K562 (cell line): ENCODE measurements at regions not wholly inside any gene's neighbourhood (a gene's known extent, or its start where the extent isn't known, plus 50 kb on each side); places are given as distances from the start of the nearest gene placed in this dataset.

Source experiments
- ATAC-seq: fragments of 200-7000 bp; cut with Tn5 transposase; 3 replicates; pipeline ENCODE4 v1.9.1; 2020; ENCODE audit warnings: moderate library complexity
- BruUV-seq: library from RNA; stranded (reverse); fragments of 400-500 nt; replicated peaks from 2 replicates; lab custom pipeline; 2021; lab: Mats Ljungman, UMichigan
- CTCF ChIA-PET: fragments of 300-600 bp; formaldehyde crosslinking; extraction: SDS; loops from one replicate; lab custom pipeline; 2021; ENCODE audit warnings: low intra/inter-chr PET ratio; lab: Yijun Ruan, JAX
- POLR2A ChIA-PET: fragments of 300-600, 350-650 bp; sonication (Branson Sonifier 250); formaldehyde crosslinking; extraction: SDS; loops from one replicate; lab custom pipeline; 2021; ENCODE audit warnings: antibody characterized with exemption, inconsistent platforms; lab: Yijun Ruan, JAX
- DNase-seq, 4 experiments: peaks; one replicate each; pipeline versions ENCODE4 v3.0.0 to v3.0.0-alpha.2; 2011 to 2018; ENCODE audit warnings: low spot score in 3 of 4, mixed read lengths in 3 of 4; ENCODE audit errors: extremely low read depth in 1 of 4
- FAIRE-seq: peaks from 2 replicates; lab custom pipeline; 2011; peaks lifted over from hg19 to GRCh38; lab: Jason Lieb, UNC
- H2AFZ ChIP-seq: 2 replicates; pipeline ENCODE4 v1.6.0; 2011; ENCODE audit warnings: low read depth, low read length, control low read depth, inconsistent platforms
- H3K27ac ChIP-seq: fragments of 200-600 bp; 3 replicates; pipeline ENCODE4 v1.8.0; 2011; ENCODE audit warnings: low read depth, mild to moderate bottlenecking, control low read depth, inconsistent platforms, low read length, moderate library complexity, mixed read lengths; ENCODE audit errors: extremely low read depth
- H3K27me3 ChIP-seq, 2 experiments: fragments of 300-600 bp in 1 of 2; 2 replicates in 1 of 2; 3 replicates in 1 of 2; pipeline versions ENCODE4 v1.6.0 to v1.8.0; 2011; ENCODE audit warnings: inconsistent platforms in 2 of 2, low read length in 2 of 2, mild to moderate bottlenecking in 1 of 2, mixed read lengths in 1 of 2, moderate library complexity in 1 of 2; ENCODE audit not compliant: control insufficient read depth in 2 of 2, insufficient read depth in 2 of 2
- H3K36me3 ChIP-seq: fragments of 300-600 bp; 3 replicates; pipeline ENCODE4 v1.8.0; 2011; ENCODE audit warnings: mild to moderate bottlenecking, low read length, inconsistent platforms; ENCODE audit not compliant: control insufficient read depth, insufficient read depth
- H3K4me1 ChIP-seq, 2 experiments: fragments of 200-600 bp in 1 of 2; replicated peaks in 1 of 2; 2 replicates in 1 of 2; 3 replicates in 1 of 2; pipeline versions ENCODE4 v1.5.1 to v1.8.0; 2011; ENCODE audit warnings: inconsistent platforms in 2 of 2, low read length in 2 of 2, mild to moderate bottlenecking in 1 of 2, mixed read lengths in 1 of 2, moderate library complexity in 1 of 2; ENCODE audit not compliant: control insufficient read depth in 2 of 2, insufficient read depth in 2 of 2
- H3K4me2 ChIP-seq: 2 replicates; pipeline ENCODE4 v1.6.1; 2011; ENCODE audit warnings: low read length, control low read depth, inconsistent platforms, mixed read lengths; ENCODE audit not compliant: insufficient read depth
- H3K4me3 ChIP-seq: fragments of 200-600 bp; sonication (generic), shearing (Covaris generic); 2 replicates; pipeline ENCODE4 v1.5.1; 2016; ENCODE audit warnings: control low read depth, inconsistent platforms
- H3K79me2 ChIP-seq: fragments of 200-600 bp; 3 replicates; pipeline ENCODE4 v1.8.0; 2011; ENCODE audit warnings: low read length, inconsistent platforms; ENCODE audit not compliant: control insufficient read depth, insufficient read depth
- H3K9ac ChIP-seq, 2 experiments: 2 replicates each; pipeline versions ENCODE4 v1.6.0 to v1.6.1; 2011; ENCODE audit warnings: low read depth in 2 of 2, low read length in 2 of 2, control low read depth in 1 of 2, inconsistent platforms in 1 of 2, mild to moderate bottlenecking in 1 of 2, mixed read lengths in 1 of 2; ENCODE audit not compliant: insufficient read depth in 1 of 2
- H3K9me1 ChIP-seq: one replicate; pipeline ENCODE4 v1.6.0; 2011; ENCODE audit warnings: inconsistent platforms, mild to moderate bottlenecking, low read length, moderate library complexity; ENCODE audit not compliant: control insufficient read depth, insufficient read depth
- H3K9me3 ChIP-seq: replicated peaks from 2 replicates; pipeline ENCODE4 v1.5.1; 2011; ENCODE audit warnings: low read depth, low read length, inconsistent platforms; ENCODE audit not compliant: control insufficient read depth, insufficient read depth
- H4K20me1 ChIP-seq: replicated peaks from 2 replicates; pipeline ENCODE4 v1.6.1; 2011; ENCODE audit warnings: low read length, inconsistent platforms, mixed read lengths; ENCODE audit not compliant: control insufficient read depth, insufficient read depth
- BMI1 ChIP-seq: fragments of 150-350 bp; IDR thresholded peaks from 2 replicates; pipeline ENCODE4 v1.6.1; 2014; ENCODE audit warnings: low read length
- ETV6 ChIP-seq, 3 experiments: fragments of 150-350 bp in 1 of 3; sonication (generic) in 1 of 3; formaldehyde crosslinking in 1 of 3; IDR thresholded peaks; 2 replicates each; pipeline versions ENCODE4 v1.6.1 to v1.8.0; 2014 to 2022; ENCODE audit warnings: borderline replicate concordance in 2 of 3, low read depth in 2 of 3, antibody characterized with exemption in 1 of 3, low read length in 1 of 3, mild to moderate bottlenecking in 1 of 3, missing genetic modification reagents in 1 of 3
- HDGF ChIP-seq: fragments of 450-650 bp; IDR thresholded peaks from 2 replicates; pipeline ENCODE4 v1.6.1; 2016
- ILK ChIP-seq: fragments of 450-650 bp; IDR thresholded peaks from 2 replicates; pipeline ENCODE4 v1.6.1; 2016; ENCODE audit warnings: missing genetic modification characterization, low read depth, mild to moderate bottlenecking, missing compliant biosample characterization, moderate library complexity, borderline replicate concordance
- IRF2 ChIP-seq: sonication (generic); formaldehyde crosslinking; IDR thresholded peaks from 2 replicates; pipeline ENCODE4 v1.8.1; 2022; ENCODE audit warnings: mild to moderate bottlenecking, missing genetic modification reagents
- MTA1 ChIP-seq: fragments of 450-650 bp; IDR thresholded peaks from 2 replicates; pipeline ENCODE4 v1.6.1; 2017; ENCODE audit warnings: borderline replicate concordance
- MTA2 ChIP-seq: fragments of 450-650 bp; IDR thresholded peaks from 2 replicates; pipeline ENCODE4 v1.6.1; 2016; ENCODE audit warnings: low read depth
- PYGO2 ChIP-seq: fragments of 450-650 bp; IDR thresholded peaks from 2 replicates; pipeline ENCODE4 v1.6.1; 2016; ENCODE audit warnings: mild to moderate bottlenecking, missing genetic modification characterization, moderate library complexity, missing compliant biosample characterization
- RFX5 ChIP-seq: IDR thresholded peaks from 2 replicates; pipeline ENCODE4 v1.6.1; 2011; ENCODE audit warnings: low read depth, mild to moderate bottlenecking, improper control_type of control experiment, low read length
- TAF9B ChIP-seq: fragments of 450-650 bp; IDR thresholded peaks from 2 replicates; pipeline ENCODE4 v1.6.1; 2018; ENCODE audit warnings: mild to moderate bottlenecking; ENCODE audit not compliant: partially characterized antibody
- TFAM ChIP-seq: fragments of 250-450 bp; sonication (Bioruptor Pico); conservative IDR thresholded peaks from 2 replicates; pipeline ENCODE4 v1.5.0; 2021; ENCODE audit warnings: mild to moderate bottlenecking, moderate library complexity
- ZBTB7A ChIP-seq: IDR thresholded peaks from 2 replicates; pipeline ENCODE4 v1.6.1; 2011; ENCODE audit warnings: low read depth, mild to moderate bottlenecking, low read length, moderate library complexity, borderline replicate concordance; ENCODE audit not compliant: control insufficient read depth
- ZC3H4 ChIP-seq: sonication (generic); formaldehyde crosslinking; IDR thresholded peaks from 2 replicates; pipeline ENCODE4 v1.9.0; 2021; ENCODE audit warnings: missing genetic modification reagents, borderline replicate concordance
- ZFP30 ChIP-seq: fragments of 250-450 bp; sonication (Bioruptor Pico); IDR thresholded peaks from 2 replicates; pipeline ENCODE4 v1.8.0; 2022; ENCODE audit warnings: moderate library complexity, mild to moderate bottlenecking, inconsistent platforms, borderline replicate concordance
- ZNF140 ChIP-seq: fragments of 250-450 bp; sonication (Bioruptor Pico); IDR thresholded peaks from 2 replicates; pipeline ENCODE4 v1.8.0; 2021; ENCODE audit warnings: moderate library complexity, mild to moderate bottlenecking, inconsistent platforms
- ZNF586 ChIP-seq: fragments of 450-650 bp; formaldehyde crosslinking; conservative IDR thresholded peaks from 2 replicates; pipeline ENCODE4 v1.4.0; 2020; ENCODE audit warnings: mild to moderate bottlenecking, moderate library complexity
- WGBS: fragments of 100-300 bp; shearing (Covaris generic); methylation state at CpG from one replicate; pipeline ENCODE4 v1.1.6; 2016; ENCODE audit warnings: low coverage, mixed read lengths; ENCODE audit not compliant: insufficient coverage; ENCODE audit errors: missing lambda C conversion rate; 5-methylcytosine and 5-hydroxymethylcytosine counted together
- in situ Hi-C: fragments of 300-500 bp; cut with MboI; formaldehyde crosslinking; loops from 4 replicates; pipeline ENCODE4 v1.15.0; 2018; ENCODE audit warnings: inconsistent platforms, mixed read lengths
- intact Hi-C: fragments of 100-400 bp; cut with micrococcal nuclease; formaldehyde crosslinking; loops from 2 replicates; pipeline ENCODE4 v1.14.2; 2022
- TF ChIP-seq, protein P1 (sequence below): sonication (generic); IDR thresholded peaks from 2 replicates; pipeline ENCODE4 v1.6.1; 2016
- TF ChIP-seq, protein P2 (sequence below): fragments of 450-650 bp; IDR thresholded peaks from 2 replicates; pipeline ENCODE4 v1.6.1; 2016; ENCODE audit warnings: missing biosample characterization, missing genetic modification characterization
- TF ChIP-seq, protein P3 (sequence below): fragments of 250-450 bp; sonication (Bioruptor Pico); IDR thresholded peaks from 2 replicates; pipeline ENCODE4 v1.5.0; 2021

DNA sequence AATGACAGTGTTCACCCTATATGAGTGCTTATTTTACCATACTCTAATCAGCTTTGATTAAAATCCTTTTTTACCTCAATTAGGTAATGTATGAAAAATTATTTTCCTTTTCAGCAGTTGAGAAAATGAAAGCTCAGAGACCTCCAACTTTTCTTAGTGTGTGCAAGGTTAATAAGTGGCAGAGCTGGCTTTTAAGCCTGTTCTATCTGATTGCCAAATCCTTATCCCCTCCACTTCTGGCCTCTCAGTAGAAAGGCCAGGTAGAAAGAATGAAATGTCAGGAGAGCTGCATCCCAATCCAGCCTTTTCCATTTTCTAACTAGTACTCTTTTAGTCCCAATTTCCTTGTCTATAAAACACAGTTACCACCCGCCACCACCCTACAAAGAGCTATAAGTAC lies 67.6 kb upstream of the LCLAT1 start:
- in situ Hi-C loops: no loop called here
- Histone ChIP-seq H3K27ac (no peak overlapping the region), H3K4me1 (no peaks in the 10 kb centered on the region), H3K4me3 (no peak overlapping the region), H3K9ac (no peak overlapping the region), H2AFZ (no peak overlapping the region), H3K36me3 (no peaks in the 10 kb centered on the region), H3K9me3 (no peaks in the 10 kb centered on the region), H3K27me3 (peaks cover 3 to 6% of the 10 kb centered on the region in 2 experiments; a peak in 3 of 5 replicates), H4K20me1 (no peaks in the 10 kb centered on the region), H3K9me1 (no peaks in the 10 kb centered on the region), H3K4me2 (no peak overlapping the region), H3K79me2 (no peaks in the 10 kb centered on the region)
- WGBS: 17% methylated on average over 1 of the region's 1 CpG
- BruUV-seq: no TSS peak
- CTCF ChIA-PET: no interaction called here
- intact Hi-C loops: no loop called here
- DNase-seq (no peak), FAIRE-seq (no peak), ATAC-seq (no peak)
- POLR2A ChIA-PET: interaction anchor here (0.8 to 1.2 kb wide), 2 partner anchors 9 to 10 kb away, joined by 3 to 5 read pairs; no protein-coding TSS in a partner anchor
- TF ChIP-seq IRF2 (CRISPR knock-in tag): no peak
- no peak for TF ChIP-seq ETV6 (IDR thresholded peaks at IDR 0.05; ENCODE audit: borderline replicate concordance in 1 of 2, low read depth in 2 of 2, low read length in 1 of 2)
- no peak for TF ChIP-seq ETV6 (CRISPR knock-in tag; IDR thresholded peaks at IDR 0.05; ENCODE audit: borderline replicate concordance)
- no peak for TF ChIP-seq ZNF586 (CRISPR knock-in tag)
- no peak for TF ChIP-seq ZBTB7A
- TF ChIP-seq HDGF: no peak
- TF ChIP-seq ZNF140: no peak
- no peak for TF ChIP-seq PYGO2 (tag)
- TF ChIP-seq ILK: no peak
- no peak for TF ChIP-seq RFX5
- TF ChIP-seq, protein P1, sequence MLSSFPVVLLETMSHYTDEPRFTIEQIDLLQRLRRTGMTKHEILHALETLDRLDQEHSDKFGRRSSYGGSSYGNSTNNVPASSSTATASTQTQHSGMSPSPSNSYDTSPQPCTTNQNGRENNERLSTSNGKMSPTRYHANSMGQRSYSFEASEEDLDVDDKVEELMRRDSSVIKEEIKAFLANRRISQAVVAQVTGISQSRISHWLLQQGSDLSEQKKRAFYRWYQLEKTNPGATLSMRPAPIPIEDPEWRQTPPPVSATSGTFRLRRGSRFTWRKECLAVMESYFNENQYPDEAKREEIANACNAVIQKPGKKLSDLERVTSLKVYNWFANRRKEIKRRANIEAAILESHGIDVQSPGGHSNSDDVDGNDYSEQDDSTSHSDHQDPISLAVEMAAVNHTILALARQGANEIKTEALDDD: no peak
- TF ChIP-seq ZC3H4 (CRISPR knock-in tag): no peak
- no peak for TF ChIP-seq MTA1
- TF ChIP-seq TFAM: no peak
- TF ChIP-seq BMI1: no peak
- TF ChIP-seq MTA2: no peak
- TF ChIP-seq TAF9B: no peak
- TF ChIP-seq, protein P2, sequence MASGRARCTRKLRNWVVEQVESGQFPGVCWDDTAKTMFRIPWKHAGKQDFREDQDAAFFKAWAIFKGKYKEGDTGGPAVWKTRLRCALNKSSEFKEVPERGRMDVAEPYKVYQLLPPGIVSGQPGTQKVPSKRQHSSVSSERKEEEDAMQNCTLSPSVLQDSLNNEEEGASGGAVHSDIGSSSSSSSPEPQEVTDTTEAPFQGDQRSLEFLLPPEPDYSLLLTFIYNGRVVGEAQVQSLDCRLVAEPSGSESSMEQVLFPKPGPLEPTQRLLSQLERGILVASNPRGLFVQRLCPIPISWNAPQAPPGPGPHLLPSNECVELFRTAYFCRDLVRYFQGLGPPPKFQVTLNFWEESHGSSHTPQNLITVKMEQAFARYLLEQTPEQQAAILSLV (tag): no peak
- no peak for TF ChIP-seq ZFP30
- TF ChIP-seq, protein P3, sequence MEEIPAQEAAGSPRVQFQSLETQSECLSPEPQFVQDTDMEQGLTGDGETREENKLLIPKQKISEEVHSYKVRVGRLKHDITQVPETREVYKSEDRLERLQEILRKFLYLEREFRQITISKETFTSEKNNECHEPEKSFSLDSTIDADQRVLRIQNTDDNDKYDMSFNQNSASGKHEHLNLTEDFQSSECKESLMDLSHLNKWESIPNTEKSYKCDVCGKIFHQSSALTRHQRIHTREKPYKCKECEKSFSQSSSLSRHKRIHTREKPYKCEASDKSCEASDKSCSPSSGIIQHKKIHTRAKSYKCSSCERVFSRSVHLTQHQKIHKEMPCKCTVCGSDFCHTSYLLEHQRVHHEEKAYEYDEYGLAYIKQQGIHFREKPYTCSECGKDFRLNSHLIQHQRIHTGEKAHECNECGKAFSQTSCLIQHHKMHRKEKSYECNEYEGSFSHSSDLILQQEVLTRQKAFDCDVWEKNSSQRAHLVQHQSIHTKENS: no peak
